ENCODE measurements at regions not wholly inside any gene's neighbourhood (a gene's known extent, or its start where the extent isn't known, plus 50 kb on each side); places are given as distances from the start of the nearest gene placed in this dataset.

GRCh38 chr1:90558126-90558525, 159.0 kb downstream of the BARHL2 start:
- no peak for DNase-seq

GRCh38 chr1:90557706-90558105, 159.4 kb downstream of the BARHL2 start:
- no peak for DNase-seq

GRCh38 chr1:90550626-90551406, 166.3 kb downstream of the BARHL2 start:
- no peak for DNase-seq

- DNase-seq, result no peak
These were observed 172.7 kb downstream of the BARHL2 start for GRCh38 chr1:90544356-90544755.

- no peak for DNase-seq
These were observed 179.3 kb downstream of the BARHL2 start for GRCh38 chr1:90537606-90538362.

GRCh38 chr1:90534663-90535295, 182.3 kb downstream of the BARHL2 start:
- no peak for DNase-seq

GRCh38 chr1:90534116-90534515, 183.0 kb downstream of the BARHL2 start:
- no peak for DNase-seq

GRCh38 chr1:90526954-90527353, 190.1 kb downstream of the BARHL2 start:
- DNase-seq, result no peak

- DNase-seq, result no peak
These were observed 194.7 kb downstream of the BARHL2 start for GRCh38 chr1:90522432-90522831.

- no peak for DNase-seq
These were observed 203.1 kb downstream of the BARHL2 start for GRCh38 chr1:90513956-90514355.

GRCh38 chr1:90512441-90512840, 204.7 kb downstream of the BARHL2 start:
- no peak for DNase-seq

- no peak for DNase-seq
These were observed 207.0 kb downstream of the BARHL2 start for GRCh38 chr1:90510143-90510542.

- DNase-seq, result no peak
These were observed 207.7 kb downstream of the BARHL2 start for GRCh38 chr1:90509225-90510048.

- no peak for DNase-seq
These were observed 208.5 kb downstream of the BARHL2 start for GRCh38 chr1:90508376-90509167.

GRCh38 chr1:90507173-90507572, 209.9 kb downstream of the BARHL2 start:
- DNase-seq, result no peak

- DNase-seq, result no peak
These were observed 211.3 kb downstream of the BARHL2 start for GRCh38 chr1:90505806-90506205.

- no peak for DNase-seq
These were observed 212.6 kb downstream of the BARHL2 start for GRCh38 chr1:90504509-90504908.

- DNase-seq, result no peak
These were observed 214.4 kb downstream of the BARHL2 start for GRCh38 chr1:90502696-90503095.

- no peak for DNase-seq
These were observed 214.9 kb downstream of the BARHL2 start for GRCh38 chr1:90502194-90502593.

- DNase-seq, result no peak
These were observed 215.8 kb downstream of the BARHL2 start for GRCh38 chr1:90501281-90501680.

GRCh38 chr1:90494748-90495282, 222.3 kb downstream of the BARHL2 start:
- no peak for DNase-seq

- no peak for DNase-seq
These were observed 228.7 kb downstream of the BARHL2 start for GRCh38 chr1:90488451-90488850.
